GM04504 (cell line): ENCODE measurements at regions not wholly inside any gene's neighbourhood (a gene's known extent, or its start where the extent isn't known, plus 50 kb on each side); places are given as distances from the start of the nearest gene placed in this dataset.

Experiments used
- DNase-seq: peaks from one replicate; pipeline ENCODE4 v3.0.0-alpha.2; 2012; ENCODE audit warnings: low read depth

DNA sequence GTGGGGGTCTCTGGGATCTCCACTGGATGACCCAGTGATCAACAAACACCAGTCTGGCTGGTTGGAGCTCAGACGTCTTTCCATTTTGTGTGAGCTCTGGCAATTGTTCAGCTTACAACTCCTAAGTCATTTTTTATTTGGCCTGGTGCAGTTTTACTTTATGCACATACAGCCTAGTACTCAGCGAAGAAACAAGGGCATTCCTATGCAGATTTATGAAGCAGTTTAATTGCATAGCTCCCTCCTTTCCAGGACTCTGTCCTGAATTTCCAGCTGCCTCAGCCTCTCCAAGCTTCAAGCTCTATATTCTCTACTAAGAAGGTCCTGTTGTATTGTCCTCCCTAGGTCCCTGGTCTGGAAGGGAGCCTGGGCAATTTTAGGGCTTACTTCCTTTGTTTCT, 145.6 kb upstream of the GALNT17 start:
- no peak for DNase-seq

DNA sequence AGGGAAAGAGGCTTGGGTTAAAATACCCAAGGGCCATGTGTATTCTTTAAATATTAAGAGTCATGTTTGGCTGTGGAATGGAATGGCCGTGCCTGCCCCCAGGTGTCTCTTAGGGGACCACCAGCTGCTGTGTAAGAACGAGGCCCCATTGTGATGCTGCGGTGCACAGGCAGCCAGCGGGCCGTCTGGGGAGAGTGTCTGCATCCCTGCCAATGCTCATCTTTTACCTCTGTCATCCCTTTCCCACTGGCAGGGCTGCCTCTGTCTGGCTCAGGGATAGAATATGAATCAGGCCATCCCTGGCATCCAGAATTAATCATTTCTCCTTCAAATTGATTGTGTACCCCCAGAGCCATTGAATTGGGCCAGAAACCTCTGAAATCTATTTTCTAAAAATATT, 137.8 kb upstream of the GALNT17 start:
- DNase-seq = no peak

- no peak for DNase-seq
Observed at GRCh38 chr7:70997261-70997660, 134.7 kb upstream of the GALNT17 start.

GRCh38 chr7:71005109-71005508, 126.8 kb upstream of the GALNT17 start:
- DNase-seq = no peak

DNA sequence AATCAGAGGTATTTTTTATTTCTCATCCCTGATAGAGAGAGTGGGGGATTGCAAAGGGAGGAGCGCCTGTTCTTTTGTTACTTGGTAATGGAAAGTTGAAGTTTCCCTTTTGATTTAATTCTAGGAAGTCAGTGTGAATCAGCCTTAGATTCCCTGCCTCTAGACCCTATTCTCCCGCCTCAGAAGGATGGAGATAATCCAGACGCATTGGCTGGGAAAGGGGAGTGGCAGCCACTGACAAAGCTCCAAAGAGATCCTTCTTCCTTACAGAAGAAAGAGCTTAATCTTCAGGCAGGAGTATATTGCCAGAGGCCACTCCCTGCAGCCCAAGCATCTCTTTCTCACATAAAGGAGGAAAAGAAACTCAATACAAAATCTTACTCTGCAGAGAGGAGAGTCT, 122.3 kb upstream of the GALNT17 start:
- no peak for DNase-seq

GRCh38 chr7:71015252-71015900, 116.6 kb upstream of the GALNT17 start:
- DNase-seq = no peak

GRCh38 chr7:71016401-71016800, 115.5 kb upstream of the GALNT17 start:
- no peak for DNase-seq

- no peak for DNase-seq
Observed at GRCh38 chr7:71017602-71018001, 114.3 kb upstream of the GALNT17 start.

GRCh38 chr7:71019706-71020105, 112.2 kb upstream of the GALNT17 start:
- DNase-seq = no peak

DNA sequence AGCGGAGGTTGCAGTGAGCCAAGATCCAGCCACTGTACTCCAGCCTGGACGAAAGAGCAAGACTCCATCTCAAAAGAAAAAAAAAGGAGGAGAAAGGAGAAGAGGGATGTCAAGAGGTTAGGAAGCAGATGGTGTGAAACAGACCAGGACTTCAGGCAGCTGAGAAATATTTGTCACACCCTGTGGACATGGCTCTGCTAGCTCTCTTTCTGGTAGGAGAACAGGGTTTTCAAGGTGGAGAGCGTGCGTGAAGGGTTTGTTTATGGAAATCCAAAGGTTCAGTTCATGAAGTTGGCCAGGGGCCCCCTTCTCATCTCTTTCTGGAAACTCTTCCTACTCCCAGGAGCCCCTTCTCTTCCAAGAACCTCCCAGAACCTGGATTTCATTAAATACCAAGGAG, 110.8 kb upstream of the GALNT17 start:
- no peak for DNase-seq

DNA sequence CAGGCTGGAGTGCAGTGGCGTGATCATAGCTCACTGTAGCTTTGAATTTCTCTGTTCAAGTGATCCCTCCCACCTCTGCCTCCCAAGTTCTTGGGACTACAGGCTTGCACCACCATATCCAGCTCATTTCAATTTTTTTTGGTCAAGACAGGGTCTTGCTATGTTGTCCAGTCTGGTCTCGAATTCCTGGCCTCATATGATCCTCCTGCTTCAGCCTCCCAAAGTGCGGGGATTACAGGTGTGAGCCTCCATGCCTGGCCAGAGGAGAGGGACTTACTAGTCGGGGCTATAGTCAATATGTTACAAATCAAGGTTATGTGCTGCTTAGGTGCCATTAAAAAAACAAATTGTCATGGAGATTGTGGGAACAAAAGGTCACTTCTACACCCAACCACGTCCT, 105.3 kb upstream of the GALNT17 start:
- DNase-seq = no peak

- DNase-seq = no peak
Observed at GRCh38 chr7:71034243-71034642, 97.7 kb upstream of the GALNT17 start.

GRCh38 chr7:71042591-71042990, 89.4 kb upstream of the GALNT17 start:
- DNase-seq = no peak

- no peak for DNase-seq
Observed at GRCh38 chr7:71050492-71050891, 81.5 kb upstream of the GALNT17 start.

DNA sequence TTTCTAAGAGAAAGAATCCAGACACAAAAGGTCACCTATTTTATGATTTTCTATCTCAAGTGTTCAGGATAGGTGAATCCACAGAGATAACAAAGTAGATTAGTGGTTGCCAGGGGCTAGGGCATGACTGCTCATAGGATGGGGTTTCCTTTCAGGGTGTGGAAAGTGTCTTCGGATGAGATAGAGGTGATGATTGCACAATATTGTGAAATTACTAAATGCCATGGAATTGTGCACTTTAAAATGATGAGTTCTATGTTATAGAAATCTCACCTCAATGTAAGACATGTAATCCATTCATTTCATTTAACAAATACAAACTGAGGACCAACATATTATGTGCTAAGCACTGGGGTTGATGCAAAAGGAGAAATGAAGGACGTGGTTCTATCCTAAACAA, 76.4 kb upstream of the GALNT17 start:
- no peak for DNase-seq

- no peak for DNase-seq
Observed at GRCh38 chr7:71077743-71078476, 54.0 kb upstream of the GALNT17 start.
